K562 (cell line): ENCODE measurements at regions not wholly inside any gene's neighbourhood (a gene's known extent, or its start where the extent isn't known, plus 50 kb on each side); places are given as distances from the start of the nearest gene placed in this dataset.

ENCODE experiments used
- ELK3 ChIP-seq: fragments of 450-650 bp; formaldehyde crosslinking; IDR thresholded peaks from 2 replicates; pipeline ENCODE4 v1.4.0; 2020; ENCODE audit warnings: mild to moderate bottlenecking
- ERF ChIP-seq: fragments of 450-650 bp; formaldehyde crosslinking; IDR thresholded peaks from 2 replicates; pipeline ENCODE4 v1.4.0; 2020; ENCODE audit warnings: mild to moderate bottlenecking, mixed read lengths
- ETS2 ChIP-seq: IDR thresholded peaks from 2 replicates; pipeline ENCODE4 v1.6.1; 2016; ENCODE audit warnings: borderline replicate concordance, missing genetic modification characterization, mild to moderate bottlenecking, moderate library complexity, missing compliant biosample characterization; ENCODE audit not compliant: poor library complexity, severe bottlenecking
- HDAC1 ChIP-seq, 2 experiments: fragments of 450-650 bp; IDR thresholded peaks; 2 replicates each; pipeline ENCODE4 v1.6.1; 2016 to 2017; ENCODE audit warnings: inconsistent platforms in 1 of 2, mild to moderate bottlenecking in 1 of 2, moderate library complexity in 1 of 2
- HNRNPH1 ChIP-seq: fragments of 200-400 bp; formaldehyde crosslinking; optimal IDR thresholded peaks from 2 replicates; pipeline ENCODE3; 2017; ENCODE audit warnings: low read depth, mild to moderate bottlenecking, low read length, moderate library complexity
- KLF13 ChIP-seq: fragments of 450-650 bp; IDR thresholded peaks from 2 replicates; pipeline ENCODE4 v1.6.1; 2016; ENCODE audit warnings: missing genetic modification characterization, low read depth, mild to moderate bottlenecking, missing compliant biosample characterization, moderate library complexity, borderline replicate concordance
- RFX5 ChIP-seq: IDR thresholded peaks from 2 replicates; pipeline ENCODE4 v1.6.1; 2011; ENCODE audit warnings: low read depth, mild to moderate bottlenecking, improper control_type of control experiment, low read length
- SP1 ChIP-seq: sonication (generic); formaldehyde crosslinking; IDR thresholded peaks from 2 replicates; pipeline ENCODE4 v1.8.1; 2022; ENCODE audit warnings: mild to moderate bottlenecking, missing genetic modification reagents
- STAT5B ChIP-seq: fragments of 250-450 bp; sonication (Bioruptor Pico); IDR thresholded peaks from 2 replicates; pipeline ENCODE4 v1.8.0; 2021; ENCODE audit warnings: mild to moderate bottlenecking, inconsistent platforms
- USF1 ChIP-seq: sonication (generic); formaldehyde crosslinking; IDR thresholded peaks from 2 replicates; pipeline ENCODE4 v1.9.0; 2022; ENCODE audit warnings: mild to moderate bottlenecking, missing genetic modification reagents
- ZBTB40 ChIP-seq, 2 experiments: fragments of 450-650 bp in 1 of 2; sonication (generic) in 1 of 2; formaldehyde crosslinking in 1 of 2; IDR thresholded peaks; 2 replicates each; pipeline versions ENCODE4 v1.7.1 to v1.9.0; 2016 to 2022; ENCODE audit warnings: inconsistent platforms in 1 of 2, mild to moderate bottlenecking in 1 of 2, missing genetic modification reagents in 1 of 2
- ZFP30 ChIP-seq: fragments of 250-450 bp; sonication (Bioruptor Pico); IDR thresholded peaks from 2 replicates; pipeline ENCODE4 v1.8.0; 2022; ENCODE audit warnings: moderate library complexity, mild to moderate bottlenecking, inconsistent platforms, borderline replicate concordance
- ZNF121 ChIP-seq: sonication (generic); formaldehyde crosslinking; conservative IDR thresholded peaks from 2 replicates; pipeline ENCODE4 v1.8.0; 2022; ENCODE audit warnings: missing genetic modification reagents
- ZNF586 ChIP-seq: fragments of 450-650 bp; formaldehyde crosslinking; conservative IDR thresholded peaks from 2 replicates; pipeline ENCODE4 v1.4.0; 2020; ENCODE audit warnings: mild to moderate bottlenecking, moderate library complexity

GRCh38 chr16:85536411-85537330 lies 76.5 kb upstream of the GSE1 start (continued):
- no peak for TF ChIP-seq USF1 (CRISPR knock-in tag)
- no peak; the same call in 1 of the 2 replicates for TF ChIP-seq ERF (CRISPR knock-in tag)
- no peak for TF ChIP-seq RFX5
- TF ChIP-seq SP1 (CRISPR knock-in tag) = no peak; the same call in 1 of the 2 replicates
- no peak for TF ChIP-seq STAT5B (CRISPR knock-in tag)
- TF ChIP-seq ELK3 (CRISPR knock-in tag) = no peak
- no peak for TF ChIP-seq ETS2 (tag)
- TF ChIP-seq HNRNPH1 = no peak
- no peak for TF ChIP-seq ZFP30
- TF ChIP-seq KLF13 (tag) = peak; percentile 57; the same call in 1 of the 2 replicates
- TF ChIP-seq HDAC1 (IDR thresholded peaks at IDR 0.05) = no peak
- no peak for TF ChIP-seq ZNF586 (CRISPR knock-in tag)
- no peak for TF ChIP-seq ZNF121 (CRISPR knock-in tag)
- no peak for TF ChIP-seq ZBTB40 (IDR thresholded peaks at IDR 0.05)
- TF ChIP-seq ZBTB40 (CRISPR knock-in tag; IDR thresholded peaks at IDR 0.05) = no peak
